Neural cell (in vitro differentiated cells): ENCODE measurements at regions not wholly inside any gene's neighbourhood (a gene's known extent, or its start where the extent isn't known, plus 50 kb on each side); places are given as distances from the start of the nearest gene placed in this dataset.

ENCODE experiments used
- MXI1 ChIP-seq: fragments of 450-650 bp; conservative IDR thresholded peaks from 2 replicates; pipeline ENCODE4 v1.6.1; 2014; ENCODE audit warnings: antibody characterized with exemption, mild to moderate bottlenecking; ENCODE audit not compliant: poor library complexity, severe bottlenecking
- POLR2AphosphoS5 ChIP-seq: IDR thresholded peaks from 2 replicates; pipeline ENCODE4 v1.6.1; 2012
- RAD21 ChIP-seq: fragments of 450-650 bp; conservative IDR thresholded peaks from 2 replicates; pipeline ENCODE4 v1.6.1; 2014; ENCODE audit warnings: antibody characterized with exemption, mild to moderate bottlenecking, moderate library complexity
- SMC3 ChIP-seq: fragments of 450-650 bp; conservative IDR thresholded peaks from 2 replicates; pipeline ENCODE4 v1.6.1; 2014; ENCODE audit warnings: antibody characterized with exemption, mild to moderate bottlenecking, moderate library complexity; ENCODE audit not compliant: poor library complexity
- TAF1 ChIP-seq: IDR thresholded peaks from 2 replicates; pipeline ENCODE4 v1.6.1; 2012; ENCODE audit warnings: low read depth
- TF ChIP-seq, protein P1 (sequence below): fragments of 450-650 bp; IDR thresholded peaks from 2 replicates; pipeline ENCODE4 v1.5.1; 2014; ENCODE audit warnings: antibody characterized with exemption, mild to moderate bottlenecking, moderate library complexity; ENCODE audit not compliant: poor library complexity, severe bottlenecking
- TF ChIP-seq, protein P2 (sequence below): IDR thresholded peaks from 2 replicates; pipeline ENCODE4 v1.6.1; 2012; ENCODE audit warnings: borderline replicate concordance

DNA sequence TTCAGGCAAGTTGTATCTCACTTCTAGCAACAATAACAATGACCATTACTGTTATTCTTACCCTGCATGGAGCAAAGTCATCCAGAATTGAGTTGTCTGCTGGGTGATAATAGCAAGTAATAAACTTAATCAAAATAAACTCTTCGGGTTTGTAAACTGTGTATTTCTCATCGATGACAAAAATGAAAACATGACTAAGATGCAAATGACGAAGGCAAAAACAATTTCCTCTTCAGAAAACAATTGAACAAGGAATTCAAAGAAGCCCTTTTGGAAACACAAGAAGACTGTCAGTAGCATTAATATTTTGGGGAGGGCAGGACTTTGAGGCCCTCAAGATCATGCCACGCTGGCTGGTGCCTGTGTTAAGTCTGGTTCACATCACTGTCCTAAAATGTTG lies 232.0 kb downstream of the BTG1 start:
- TF ChIP-seq, protein P1, sequence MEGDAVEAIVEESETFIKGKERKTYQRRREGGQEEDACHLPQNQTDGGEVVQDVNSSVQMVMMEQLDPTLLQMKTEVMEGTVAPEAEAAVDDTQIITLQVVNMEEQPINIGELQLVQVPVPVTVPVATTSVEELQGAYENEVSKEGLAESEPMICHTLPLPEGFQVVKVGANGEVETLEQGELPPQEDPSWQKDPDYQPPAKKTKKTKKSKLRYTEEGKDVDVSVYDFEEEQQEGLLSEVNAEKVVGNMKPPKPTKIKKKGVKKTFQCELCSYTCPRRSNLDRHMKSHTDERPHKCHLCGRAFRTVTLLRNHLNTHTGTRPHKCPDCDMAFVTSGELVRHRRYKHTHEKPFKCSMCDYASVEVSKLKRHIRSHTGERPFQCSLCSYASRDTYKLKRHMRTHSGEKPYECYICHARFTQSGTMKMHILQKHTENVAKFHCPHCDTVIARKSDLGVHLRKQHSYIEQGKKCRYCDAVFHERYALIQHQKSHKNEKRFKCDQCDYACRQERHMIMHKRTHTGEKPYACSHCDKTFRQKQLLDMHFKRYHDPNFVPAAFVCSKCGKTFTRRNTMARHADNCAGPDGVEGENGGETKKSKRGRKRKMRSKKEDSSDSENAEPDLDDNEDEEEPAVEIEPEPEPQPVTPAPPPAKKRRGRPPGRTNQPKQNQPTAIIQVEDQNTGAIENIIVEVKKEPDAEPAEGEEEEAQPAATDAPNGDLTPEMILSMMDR: no peak
- TF ChIP-seq POLR2AphosphoS5: no peak
- no peak for TF ChIP-seq TAF1
- no peak for TF ChIP-seq RAD21
- TF ChIP-seq MXI1: no peak
- no peak for TF ChIP-seq SMC3
- TF ChIP-seq, protein P2, sequence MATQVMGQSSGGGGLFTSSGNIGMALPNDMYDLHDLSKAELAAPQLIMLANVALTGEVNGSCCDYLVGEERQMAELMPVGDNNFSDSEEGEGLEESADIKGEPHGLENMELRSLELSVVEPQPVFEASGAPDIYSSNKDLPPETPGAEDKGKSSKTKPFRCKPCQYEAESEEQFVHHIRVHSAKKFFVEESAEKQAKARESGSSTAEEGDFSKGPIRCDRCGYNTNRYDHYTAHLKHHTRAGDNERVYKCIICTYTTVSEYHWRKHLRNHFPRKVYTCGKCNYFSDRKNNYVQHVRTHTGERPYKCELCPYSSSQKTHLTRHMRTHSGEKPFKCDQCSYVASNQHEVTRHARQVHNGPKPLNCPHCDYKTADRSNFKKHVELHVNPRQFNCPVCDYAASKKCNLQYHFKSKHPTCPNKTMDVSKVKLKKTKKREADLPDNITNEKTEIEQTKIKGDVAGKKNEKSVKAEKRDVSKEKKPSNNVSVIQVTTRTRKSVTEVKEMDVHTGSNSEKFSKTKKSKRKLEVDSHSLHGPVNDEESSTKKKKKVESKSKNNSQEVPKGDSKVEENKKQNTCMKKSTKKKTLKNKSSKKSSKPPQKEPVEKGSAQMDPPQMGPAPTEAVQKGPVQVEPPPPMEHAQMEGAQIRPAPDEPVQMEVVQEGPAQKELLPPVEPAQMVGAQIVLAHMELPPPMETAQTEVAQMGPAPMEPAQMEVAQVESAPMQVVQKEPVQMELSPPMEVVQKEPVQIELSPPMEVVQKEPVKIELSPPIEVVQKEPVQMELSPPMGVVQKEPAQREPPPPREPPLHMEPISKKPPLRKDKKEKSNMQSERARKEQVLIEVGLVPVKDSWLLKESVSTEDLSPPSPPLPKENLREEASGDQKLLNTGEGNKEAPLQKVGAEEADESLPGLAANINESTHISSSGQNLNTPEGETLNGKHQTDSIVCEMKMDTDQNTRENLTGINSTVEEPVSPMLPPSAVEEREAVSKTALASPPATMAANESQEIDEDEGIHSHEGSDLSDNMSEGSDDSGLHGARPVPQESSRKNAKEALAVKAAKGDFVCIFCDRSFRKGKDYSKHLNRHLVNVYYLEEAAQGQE: no peak
